Fibroblast of gingiva (primary cell): ENCODE measurements at regions not wholly inside any gene's neighbourhood (a gene's known extent, or its start where the extent isn't known, plus 50 kb on each side); places are given as distances from the start of the nearest gene placed in this dataset.
A peak's percentile ranks its signal among the peaks of the same experiment; 100 is the strongest.
"Not testable (repeated sequence)": the region's sequence is repeated elsewhere in the genome, so short reads cannot be mapped to it uniquely, and the experiment has no call there.

Experiments used
- DNase-seq: peaks from one replicate; pipeline ENCODE4 v3.0.0-alpha.2; 2011; ENCODE audit warnings: low read depth

DNA sequence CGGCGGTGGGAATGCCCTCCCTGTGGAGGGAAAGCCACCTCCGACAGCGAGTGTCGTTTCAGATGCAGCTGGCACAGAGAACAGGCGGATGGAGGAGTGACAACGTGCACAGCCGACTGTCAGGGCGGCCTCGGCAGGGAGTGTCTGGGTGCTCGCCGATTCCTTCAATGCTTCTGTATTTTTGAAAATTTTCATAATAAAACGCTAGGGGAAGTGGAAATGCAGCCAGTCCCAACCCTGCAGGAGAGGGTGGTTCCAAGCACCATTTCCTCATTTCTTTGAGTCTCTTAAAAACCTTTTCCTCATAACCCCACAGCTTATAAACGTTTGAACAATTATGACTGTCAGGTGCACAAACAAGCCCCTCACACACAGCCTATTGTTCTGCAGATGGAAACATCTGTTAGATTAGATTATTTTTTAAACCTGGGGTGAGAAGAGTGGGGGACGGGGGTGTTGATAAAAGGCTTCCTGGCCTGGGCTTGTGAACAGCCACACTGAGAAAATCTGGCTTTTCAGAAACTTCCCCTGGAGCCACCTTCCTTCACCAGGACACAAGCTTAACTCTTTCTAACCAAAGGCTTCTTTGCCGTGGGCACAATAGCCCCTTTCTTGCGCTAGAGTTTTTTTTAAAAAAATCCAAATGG lies 228.9 kb downstream of the ANKRD60 start:
- no peak for DNase-seq

DNA sequence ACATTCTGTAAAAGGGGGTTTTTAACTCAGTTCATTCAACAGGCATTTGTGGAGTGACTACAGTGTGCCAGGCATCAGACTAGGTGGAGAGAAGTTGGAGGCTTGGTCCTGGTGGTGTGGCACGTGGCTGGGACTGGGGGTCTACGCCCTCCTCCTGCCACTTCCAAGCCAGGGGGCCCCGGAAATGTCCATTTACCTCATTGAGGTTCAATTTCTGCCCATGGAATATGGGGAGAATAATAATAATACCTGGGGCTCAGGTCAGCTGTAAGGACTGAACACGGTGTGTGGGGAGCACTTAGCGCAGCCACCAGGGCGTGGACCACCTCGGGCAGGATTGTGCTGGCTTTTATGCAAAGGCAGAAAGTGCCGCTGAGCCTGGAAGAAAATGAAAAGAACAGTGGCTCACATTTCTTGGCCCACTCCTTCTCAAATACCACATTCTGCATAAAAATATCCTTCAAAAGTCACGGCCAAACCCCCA lies 229.4 kb downstream of the ANKRD60 start:
- DNase-seq = no peak

- no peak for DNase-seq
Observed at GRCh38 chr20:57998276-57998675, 230.2 kb downstream of the ANKRD60 start.

GRCh38 chr20:57996936-57997890 lies 231.2 kb downstream of the ANKRD60 start:
- peak; percentile 31 for DNase-seq

- DNase-seq = no peak
Observed at GRCh38 chr20:57996465-57996864, 232.0 kb downstream of the ANKRD60 start.

DNA sequence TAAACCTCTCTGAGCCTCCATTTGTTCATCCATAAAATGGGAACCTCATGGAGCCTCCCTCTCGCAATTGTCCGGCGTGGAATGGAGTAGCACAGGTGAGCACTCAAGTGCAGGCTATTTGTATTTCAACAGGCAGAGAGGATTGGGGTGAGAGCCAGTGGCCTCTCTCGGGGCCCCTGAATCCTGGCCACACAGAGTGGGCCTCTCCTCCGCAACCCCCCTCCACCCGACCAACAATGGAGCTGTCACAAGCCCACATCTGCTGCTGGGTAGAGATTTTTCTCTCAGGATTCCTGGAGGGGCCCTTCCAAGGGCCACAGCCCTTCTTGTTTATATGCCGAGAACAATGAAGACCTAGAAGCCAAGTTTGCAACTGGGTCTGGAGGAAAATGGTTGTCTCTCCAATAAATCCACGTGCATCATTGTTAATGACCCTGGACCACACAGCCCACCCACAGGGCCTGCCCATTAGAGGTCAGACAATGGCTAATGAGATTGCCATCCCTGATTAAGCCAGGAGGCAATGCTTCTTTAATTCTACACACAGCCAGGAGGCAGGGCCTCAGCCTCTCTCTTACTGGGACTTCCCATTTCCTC lies 233.0 kb downstream of the ANKRD60 start:
- no peak for DNase-seq

DNA sequence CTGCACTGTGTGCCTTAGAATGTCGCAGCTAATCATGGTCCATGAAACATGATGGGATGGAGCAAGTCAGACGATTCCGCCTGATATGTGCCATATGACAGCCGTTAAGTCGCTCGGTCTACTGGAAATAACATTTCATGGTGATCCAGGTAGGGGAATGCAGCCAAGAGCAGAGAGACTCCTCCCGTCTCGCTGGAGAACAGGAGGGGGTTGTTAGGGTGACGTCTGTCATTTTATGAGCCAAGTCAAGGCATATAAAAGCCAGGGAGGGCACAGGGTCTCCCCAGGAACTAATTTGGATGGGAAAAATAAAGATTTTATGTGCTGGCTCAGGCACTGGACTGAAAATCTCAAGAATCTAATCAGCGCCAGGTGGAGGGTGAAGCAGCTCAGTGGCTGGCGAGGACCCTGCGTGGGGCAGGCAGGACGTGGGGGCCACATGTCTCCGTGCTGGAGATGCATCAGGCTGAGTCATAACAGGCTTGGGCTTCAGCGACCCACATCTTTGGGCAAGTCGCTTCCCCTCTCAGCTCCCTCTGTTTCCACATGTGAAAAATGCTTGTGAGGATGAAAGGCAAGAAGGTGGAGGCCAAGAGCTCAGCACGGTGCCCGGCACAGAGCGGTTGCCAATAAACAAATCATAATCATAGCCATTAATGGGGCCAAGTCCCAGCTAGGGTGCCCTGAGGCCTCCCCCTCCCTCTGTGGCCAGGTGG lies 234.6 kb downstream of the ANKRD60 start:
- peak; percentile 9 for DNase-seq

- DNase-seq = peak; percentile 93
Observed at GRCh38 chr20:57991211-57991881, 237.1 kb downstream of the ANKRD60 start.

GRCh38 chr20:57990396-57990987 lies 238.0 kb downstream of the ANKRD60 start:
- peak; percentile 65 for DNase-seq

- DNase-seq = no peak
Observed at GRCh38 chr20:57988828-57989227, 239.6 kb downstream of the ANKRD60 start.

- DNase-seq = no peak
Observed at GRCh38 chr20:57988422-57988821, 240.0 kb downstream of the ANKRD60 start.

DNA sequence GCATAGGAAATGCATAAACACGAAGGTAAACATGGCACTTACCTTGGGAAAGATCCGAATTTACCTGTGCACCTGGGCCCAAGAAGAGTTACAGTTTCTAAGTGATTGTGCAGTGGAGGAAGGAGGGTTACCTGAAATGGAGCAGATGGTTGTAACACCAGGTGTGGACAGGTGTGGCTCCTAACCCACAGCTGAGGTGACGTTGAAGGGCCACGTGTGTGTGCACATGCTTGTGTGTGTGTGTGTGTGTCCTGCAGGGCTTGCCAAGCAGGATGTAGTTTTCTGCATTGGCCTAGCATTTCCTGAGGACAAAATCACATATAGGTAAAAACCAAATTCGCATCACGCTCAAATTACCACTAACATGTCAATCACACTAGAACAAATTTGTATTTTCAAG lies 240.8 kb downstream of the ANKRD60 start:
- DNase-seq = no peak

GRCh38 chr20:57986666-57987065 lies 241.8 kb downstream of the ANKRD60 start:
- DNase-seq = no peak

GRCh38 chr20:57985278-57985677 lies 243.2 kb downstream of the ANKRD60 start:
- no peak for DNase-seq

DNA sequence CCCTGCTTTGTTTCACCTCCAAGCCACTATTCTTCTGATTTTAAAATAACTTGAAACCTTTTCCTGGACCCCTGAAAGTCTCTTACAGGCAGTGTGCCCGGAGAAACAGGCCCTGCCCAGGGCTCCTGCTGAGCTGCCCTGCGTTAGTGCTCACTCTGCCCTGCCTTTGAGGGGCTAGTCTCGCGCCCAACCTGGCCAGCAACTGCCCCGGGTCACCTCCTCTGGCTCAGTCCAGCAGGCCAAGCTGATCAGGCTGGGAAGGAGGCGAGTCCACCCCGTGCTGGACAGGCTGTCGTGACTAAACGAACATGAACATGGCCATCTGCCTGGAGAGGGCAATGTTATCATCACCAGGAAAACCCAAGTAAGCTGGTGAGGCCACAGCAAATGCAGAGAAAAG lies 245.4 kb downstream of the ANKRD60 start:
- DNase-seq = no peak

GRCh38 chr20:57980506-57980905 lies 247.9 kb downstream of the ANKRD60 start:
- DNase-seq = no peak

DNA sequence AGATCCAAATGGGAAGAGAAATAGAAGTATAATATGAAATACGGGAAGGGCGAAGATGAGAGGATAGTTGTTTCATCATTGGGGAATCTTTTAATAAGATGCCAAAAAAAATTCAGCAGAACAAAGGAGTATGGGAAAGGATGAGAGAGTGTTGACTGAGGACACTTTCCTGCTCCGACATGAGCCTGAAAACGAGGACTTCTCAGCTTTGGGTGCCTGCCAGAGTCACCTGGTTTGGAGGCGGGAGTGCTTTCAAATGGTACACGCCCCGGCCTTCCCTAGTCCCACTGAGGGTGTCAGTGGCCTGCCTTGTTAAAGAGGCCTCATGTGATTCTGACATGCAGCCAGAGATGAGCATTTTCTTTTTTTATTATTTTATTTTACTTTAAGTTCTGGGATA lies 250.9 kb downstream of the ANKRD60 start:
- no peak for DNase-seq

DNA sequence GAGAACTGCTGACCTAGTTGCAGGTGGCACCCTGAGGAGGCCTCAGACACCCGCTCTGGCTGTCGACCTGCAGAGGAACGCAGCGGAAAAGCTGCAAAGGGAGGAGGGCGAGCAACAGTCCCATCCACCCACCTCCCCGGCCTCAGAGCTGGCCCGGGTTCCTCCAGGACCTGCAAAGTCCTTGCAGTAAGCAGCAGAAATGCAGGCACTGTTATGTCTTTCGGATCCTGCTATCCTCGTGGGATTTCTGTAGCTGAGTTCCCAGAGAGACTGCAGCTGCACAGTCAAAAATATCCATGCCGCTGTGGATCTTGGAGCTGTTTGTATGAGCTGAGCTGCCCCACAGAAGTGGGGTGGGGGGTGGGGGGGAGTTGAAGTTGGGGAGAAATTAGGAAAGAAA lies 251.3 kb downstream of the ANKRD60 start:
- DNase-seq = no peak

DNA sequence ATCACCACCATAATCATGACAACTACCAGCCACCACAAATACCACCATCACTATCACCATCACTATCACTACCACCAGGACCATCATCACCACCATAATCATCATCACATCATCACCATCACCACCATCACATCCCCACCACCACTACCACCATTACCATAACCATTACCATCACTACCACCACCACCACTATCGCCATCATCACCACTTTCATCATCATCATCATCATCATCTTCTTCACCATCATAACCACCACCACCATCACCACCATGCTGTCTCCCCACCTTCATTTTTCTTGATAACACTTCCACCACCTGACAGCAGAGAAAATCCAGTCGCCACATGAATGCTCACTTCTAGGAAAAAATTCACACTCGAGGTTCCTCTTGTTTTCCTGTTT lies 253.6 kb downstream of the ANKRD60 start:
- DNase-seq = no peak

- DNase-seq = no peak
Observed at GRCh38 chr20:57973886-57974285, 254.6 kb downstream of the ANKRD60 start.

GRCh38 chr20:57971583-57971982 lies 256.9 kb downstream of the ANKRD60 start:
- DNase-seq = not testable (repeated sequence)
